ENCODE measurements at regions not wholly inside any gene's neighbourhood (a gene's known extent, or its start where the extent isn't known, plus 50 kb on each side); places are given as distances from the start of the nearest gene placed in this dataset.

DNA sequence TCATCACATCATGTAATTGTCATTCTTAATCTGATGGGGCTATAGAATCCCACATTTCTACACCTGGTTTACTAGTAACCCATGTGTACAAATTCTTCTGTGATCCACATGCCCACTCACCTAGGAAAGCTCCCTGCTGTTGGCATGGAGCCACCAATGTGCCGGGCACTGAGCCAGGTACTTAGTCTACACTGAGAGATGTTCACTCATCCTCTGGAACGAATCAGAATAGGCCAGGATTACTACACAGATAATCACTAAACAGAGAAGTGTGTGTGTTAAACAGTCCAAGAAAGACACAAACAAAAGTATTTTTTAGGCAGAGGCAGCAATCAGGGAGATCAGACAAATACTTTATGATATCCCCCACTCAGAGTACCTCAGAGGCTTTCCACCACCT is 193.2 kb upstream of the VGLL2 start:
- DNase-seq (ENCODE audit: low spot score in 2 of 2): no peak
- intact Hi-C loops (cut with DNase I; ENCODE audit: low total_unique reads): no loop called here
- H3K4me3 ChIP-seq (ENCODE audit: low read depth, poor library complexity, severe bottlenecking): no peak overlapping the region
- WGBS, 2 donors: 45 to 48% methylated on average over 2 of the region's 2 CpGs
- TF ChIP-seq, protein P1, sequence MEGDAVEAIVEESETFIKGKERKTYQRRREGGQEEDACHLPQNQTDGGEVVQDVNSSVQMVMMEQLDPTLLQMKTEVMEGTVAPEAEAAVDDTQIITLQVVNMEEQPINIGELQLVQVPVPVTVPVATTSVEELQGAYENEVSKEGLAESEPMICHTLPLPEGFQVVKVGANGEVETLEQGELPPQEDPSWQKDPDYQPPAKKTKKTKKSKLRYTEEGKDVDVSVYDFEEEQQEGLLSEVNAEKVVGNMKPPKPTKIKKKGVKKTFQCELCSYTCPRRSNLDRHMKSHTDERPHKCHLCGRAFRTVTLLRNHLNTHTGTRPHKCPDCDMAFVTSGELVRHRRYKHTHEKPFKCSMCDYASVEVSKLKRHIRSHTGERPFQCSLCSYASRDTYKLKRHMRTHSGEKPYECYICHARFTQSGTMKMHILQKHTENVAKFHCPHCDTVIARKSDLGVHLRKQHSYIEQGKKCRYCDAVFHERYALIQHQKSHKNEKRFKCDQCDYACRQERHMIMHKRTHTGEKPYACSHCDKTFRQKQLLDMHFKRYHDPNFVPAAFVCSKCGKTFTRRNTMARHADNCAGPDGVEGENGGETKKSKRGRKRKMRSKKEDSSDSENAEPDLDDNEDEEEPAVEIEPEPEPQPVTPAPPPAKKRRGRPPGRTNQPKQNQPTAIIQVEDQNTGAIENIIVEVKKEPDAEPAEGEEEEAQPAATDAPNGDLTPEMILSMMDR (IDR thresholded peaks at IDR 0.05): no peak
- no peak for TF ChIP-seq POLR2A (IDR thresholded peaks at IDR 0.05)

DNA sequence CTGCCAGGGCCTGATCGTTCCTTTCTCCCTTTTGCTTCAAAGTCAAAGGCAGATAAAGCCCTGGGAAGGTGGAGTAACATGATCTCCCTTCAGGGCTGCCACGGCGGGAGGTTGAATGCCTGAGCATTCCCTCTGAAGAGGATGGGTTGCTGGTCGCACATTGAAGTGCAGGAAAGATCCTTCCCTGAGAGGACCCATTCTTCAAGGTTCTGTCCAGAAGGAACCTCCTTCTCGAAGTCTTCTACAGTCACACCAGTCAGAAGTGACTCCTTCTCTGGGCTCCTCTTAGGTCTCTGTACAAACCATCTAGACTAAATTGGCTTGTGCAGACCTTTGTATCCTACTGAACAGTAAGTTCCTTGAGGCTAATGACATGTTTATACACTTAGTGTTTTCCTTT is 192.6 kb upstream of the VGLL2 start:
- intact Hi-C loops (cut with DNase I; ENCODE audit: low total_unique reads): no loop called here
- no peak for DNase-seq (ENCODE audit: low spot score in 2 of 2)
- 35 to 37% methylated on average over 5 of the region's 5 CpGs for WGBS, 2 donors
- no peak overlapping the region for H3K4me3 ChIP-seq (ENCODE audit: low read depth, poor library complexity, severe bottlenecking)
- TF ChIP-seq, protein P1 (IDR thresholded peaks at IDR 0.05): no peak
- no peak for TF ChIP-seq POLR2A (IDR thresholded peaks at IDR 0.05)

DNA sequence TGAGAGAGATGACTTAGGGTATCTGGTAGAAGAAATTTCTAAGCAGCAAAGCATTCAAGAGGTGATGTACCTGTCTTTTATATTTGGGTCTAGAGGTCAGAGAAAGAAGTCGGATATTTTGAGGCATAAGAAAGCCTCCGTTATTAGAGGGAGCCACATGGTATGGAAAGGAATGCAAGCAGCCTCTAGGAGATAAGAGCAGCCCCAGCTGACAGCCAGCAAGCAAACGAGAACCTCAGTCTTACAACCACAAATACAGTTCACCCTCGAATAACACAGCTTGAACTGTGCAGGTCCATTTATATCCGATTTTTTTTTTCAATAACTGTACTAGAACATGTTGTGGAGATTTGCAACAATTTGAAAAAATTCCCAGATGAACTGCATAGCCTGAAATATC is 190.7 kb upstream of the VGLL2 start:
- 42 to 47% methylated on average over 5 of the region's 5 CpGs for WGBS, 2 donors
- no peak for TF ChIP-seq POLR2A (IDR thresholded peaks at IDR 0.05)
- TF ChIP-seq, protein P1 (IDR thresholded peaks at IDR 0.05): no peak
- H3K4me3 ChIP-seq (ENCODE audit: low read depth, poor library complexity, severe bottlenecking): no peak overlapping the region
- DNase-seq (ENCODE audit: low spot score in 2 of 2): no peak
- intact Hi-C loops (cut with DNase I; ENCODE audit: low total_unique reads): no loop called here

DNA sequence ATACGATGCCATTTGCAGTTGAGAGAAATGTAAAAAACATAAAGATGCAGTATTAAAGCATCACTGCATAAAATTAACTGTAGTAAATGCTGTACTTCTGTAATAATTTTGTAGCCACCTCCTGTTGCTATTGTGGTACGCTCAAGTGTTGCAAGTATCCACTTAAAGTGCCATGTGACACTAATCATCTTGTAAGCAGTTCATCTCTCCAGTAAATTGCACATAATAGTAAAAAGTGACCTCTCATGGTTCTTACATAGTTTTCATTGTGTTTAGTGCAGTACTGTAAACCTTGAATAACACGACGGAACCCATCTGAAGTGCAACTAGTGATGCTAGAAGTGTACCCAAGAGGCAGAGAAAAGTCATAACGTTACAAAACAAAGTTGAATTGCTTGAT is 190.1 kb upstream of the VGLL2 start:
- no peak for DNase-seq (ENCODE audit: low spot score in 2 of 2)
- intact Hi-C loops (cut with DNase I; ENCODE audit: low total_unique reads): no loop called here
- WGBS, 2 donors: 73 to 76% methylated on average over 5 of the region's 5 CpGs
- H3K4me3 ChIP-seq (ENCODE audit: low read depth, poor library complexity, severe bottlenecking): no peak overlapping the region
- TF ChIP-seq POLR2A (IDR thresholded peaks at IDR 0.05): no peak
- TF ChIP-seq, protein P1 (IDR thresholded peaks at IDR 0.05): no peak

DNA sequence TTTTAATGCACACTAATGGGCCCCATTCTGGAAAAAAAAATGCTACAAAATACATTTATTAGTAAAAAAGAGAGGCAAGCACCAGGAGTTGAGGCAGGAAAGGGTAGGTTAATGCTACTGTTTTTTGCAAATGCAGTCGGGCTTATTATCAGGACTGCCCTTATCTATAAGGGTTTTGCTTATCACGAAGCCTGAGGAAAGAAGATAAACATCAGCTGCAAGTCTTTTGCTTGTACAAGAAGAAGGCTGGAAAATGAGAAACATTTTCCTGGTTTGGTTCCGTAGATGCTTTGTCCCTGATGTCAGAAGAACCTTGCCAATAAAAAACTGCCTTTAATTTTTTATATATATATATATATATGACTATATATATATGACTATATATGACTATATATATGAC is 189.3 kb upstream of the VGLL2 start:
- no peak for DNase-seq (ENCODE audit: low spot score in 2 of 2)
- 47 to 61% methylated on average over 3 of the region's 3 CpGs for WGBS, 2 donors
- H3K4me3 ChIP-seq (ENCODE audit: low read depth, poor library complexity, severe bottlenecking): no peak overlapping the region
- intact Hi-C loops (cut with DNase I; ENCODE audit: low total_unique reads): no loop called here
- TF ChIP-seq, protein P1 (IDR thresholded peaks at IDR 0.05): no peak
- no peak for TF ChIP-seq POLR2A (IDR thresholded peaks at IDR 0.05)

DNA sequence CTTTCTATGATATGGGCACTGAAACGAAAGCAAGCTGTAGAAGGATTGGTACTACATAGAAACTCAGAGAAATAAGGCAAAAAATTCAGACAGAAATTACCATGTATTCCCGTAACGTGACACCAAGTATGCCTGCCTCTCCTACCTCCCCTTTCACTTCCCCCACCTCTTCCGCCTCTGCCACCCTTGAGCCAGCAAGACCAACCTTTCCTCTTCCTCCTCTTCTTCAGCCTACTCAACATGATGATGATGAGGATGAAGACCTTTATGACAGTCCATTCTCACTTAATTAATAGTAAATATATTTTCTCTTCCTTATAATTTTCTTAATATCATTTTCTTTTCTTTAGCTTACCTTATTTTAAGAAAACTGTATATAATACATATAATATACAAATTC is 188.1 kb upstream of the VGLL2 start:
- intact Hi-C loops (cut with DNase I; ENCODE audit: low total_unique reads): no loop called here
- no peak overlapping the region for H3K4me3 ChIP-seq (ENCODE audit: low read depth, poor library complexity, severe bottlenecking)
- WGBS, 2 donors: 72 to 74% methylated on average over 4 of the region's 4 CpGs
- TF ChIP-seq POLR2A (IDR thresholded peaks at IDR 0.05): no peak
- TF ChIP-seq, protein P1 (IDR thresholded peaks at IDR 0.05): no peak
- no peak for DNase-seq (ENCODE audit: low spot score in 2 of 2)

All from lower leg skin (tissue), 4 donors.